ENCODE measurements at regions not wholly inside any gene's neighbourhood (a gene's known extent, or its start where the extent isn't known, plus 50 kb on each side); places are given as distances from the start of the nearest gene placed in this dataset.
A peak's percentile ranks its signal among the peaks of the same experiment; 100 is the strongest.

- TF ChIP-seq CTCF (IDR thresholded peaks at IDR 0.05) (peak in 3 of 5 experiments; percentile 7 to 23 (median 12)), POLR2AphosphoS5 (IDR thresholded peaks at IDR 0.05) (no peak), POLR2A (IDR thresholded peaks at IDR 0.05) (no peak), EP300 (IDR thresholded peaks at IDR 0.05; ENCODE audit: low read depth) (no peak)
Observed at GRCh38 chr2:53202063-53202462, 565.5 kb upstream of the CHAC2 start.

Measured in transverse colon (tissue), 4 donors.